Ascending aorta (tissue), 2 donors: ENCODE measurements at regions not wholly inside any gene's neighbourhood (a gene's known extent, or its start where the extent isn't known, plus 50 kb on each side); places are given as distances from the start of the nearest gene placed in this dataset.

Experiments used
- DNase-seq, 2 donors: peaks; one replicate each; pipeline ENCODE4 v3.0.0-alpha.2; 2019; ENCODE audit warnings: low spot score in 2 of 2
- H3K27ac ChIP-seq, 2 donors: fragments of 200-600 bp; sonication (generic); one replicate each; pipeline ENCODE4 v1.5.1; 2016 to 2017; ENCODE audit warnings: mild to moderate bottlenecking in 1 of 2
- H3K27me3 ChIP-seq: fragments of 200-600 bp; sonication (generic); one replicate; pipeline ENCODE4 v1.5.1; 2017
- H3K36me3 ChIP-seq, 2 donors: fragments of 200-600 bp; sonication (generic); one replicate each; pipeline ENCODE4 v1.5.1; 2016
- H3K4me1 ChIP-seq, 2 donors: fragments of 200-600 bp; sonication (generic); one replicate each; pipeline ENCODE4 v1.5.1; 2016 to 2017; ENCODE audit warnings: mild to moderate bottlenecking in 1 of 2
- H3K4me3 ChIP-seq, 2 donors: fragments of 200-600 bp; sonication (generic); one replicate each; pipeline ENCODE4 v1.5.1; 2016 to 2017; ENCODE audit warnings: mild to moderate bottlenecking in 1 of 2
- H3K9me3 ChIP-seq, 2 donors: fragments of 200-600 bp; sonication (generic); one replicate each; pipeline ENCODE4 v1.5.1; 2016
- CTCF ChIP-seq, 3 experiments: fragments of 200-600 bp in 2 of 3; fragments of 450-650 bp in 1 of 3; sonication (generic) in 2 of 3; IDR thresholded peaks; one replicate each; pipeline ENCODE4 v1.5.1; 2016 to 2019; ENCODE audit warnings: antibody characterized with exemption in 3 of 3, mild to moderate bottlenecking in 1 of 3, moderate library complexity in 1 of 3
- intact Hi-C: fragments of 100-400 bp; cut with DNase I; formaldehyde crosslinking; loops from one replicate; pipeline ENCODE4 v1.15.1; 2023

- intact Hi-C loops, result no loop called here
- H3K9me3 ChIP-seq, result no peaks in the 10 kb centered on the region
- no peaks in the 10 kb centered on the region for H3K36me3 ChIP-seq
- no peak for TF ChIP-seq CTCF (IDR thresholded peaks at IDR 0.05)
- H3K27ac ChIP-seq, result no peak overlapping the region
- H3K4me3 ChIP-seq, result no peak overlapping the region
- H3K4me1 ChIP-seq, result no peaks in the 10 kb centered on the region
- DNase-seq, result no peak
- H3K27me3 ChIP-seq, result no peaks in the 10 kb centered on the region
These were observed 111.7 kb upstream of the NR2F2 start for GRCh38 chr15:96218623-96219455.

GRCh38 chr15:96219681-96220080, 110.8 kb upstream of the NR2F2 start:
- no peaks in the 10 kb centered on the region for H3K27me3 ChIP-seq
- no peaks in the 10 kb centered on the region for H3K36me3 ChIP-seq
- no peak overlapping the region for H3K4me3 ChIP-seq
- no peak for TF ChIP-seq CTCF (IDR thresholded peaks at IDR 0.05)
- no peaks in the 10 kb centered on the region for H3K4me1 ChIP-seq
- intact Hi-C loops, result no loop called here
- no peaks in the 10 kb centered on the region for H3K9me3 ChIP-seq
- DNase-seq, result no peak
- no peak overlapping the region for H3K27ac ChIP-seq

GRCh38 chr15:96220657-96221056, 109.8 kb upstream of the NR2F2 start:
- H3K9me3 ChIP-seq, result no peaks in the 10 kb centered on the region

GRCh38 chr15:96222981-96223380, 107.5 kb upstream of the NR2F2 start:
- no peak for DNase-seq
- intact Hi-C loops, result no loop called here
- no peaks in the 10 kb centered on the region for H3K36me3 ChIP-seq
- H3K27ac ChIP-seq, result no peak overlapping the region
- H3K4me3 ChIP-seq, result no peak overlapping the region
- H3K4me1 ChIP-seq, result no peaks in the 10 kb centered on the region
- H3K27me3 ChIP-seq, result no peaks in the 10 kb centered on the region
- H3K9me3 ChIP-seq, result no peaks in the 10 kb centered on the region
- TF ChIP-seq CTCF (IDR thresholded peaks at IDR 0.05), result no peak

More at GRCh38 chr15:96220657-96221056, 109.8 kb upstream of the NR2F2 start:
- intact Hi-C loops, result no loop called here
- Histone ChIP-seq H3K27ac (no peak overlapping the region), H3K27me3 (no peaks in the 10 kb centered on the region), H3K4me3 (no peak overlapping the region), H3K36me3 (no peaks in the 10 kb centered on the region), H3K4me1 (no peaks in the 10 kb centered on the region)
- no peak for TF ChIP-seq CTCF (IDR thresholded peaks at IDR 0.05)
- DNase-seq, result no peak

- Histone ChIP-seq H3K27me3 (no peaks in the 10 kb centered on the region), H3K4me3 (no peak overlapping the region), H3K36me3 (no peaks in the 10 kb centered on the region), H3K4me1 (no peaks in the 10 kb centered on the region), H3K27ac (no peak overlapping the region), H3K9me3 (no peaks in the 10 kb centered on the region)
- DNase-seq, result no peak
- no peak for TF ChIP-seq CTCF (IDR thresholded peaks at IDR 0.05)
- intact Hi-C loops, result no loop called here
These were observed 106.6 kb upstream of the NR2F2 start for GRCh38 chr15:96223939-96224338.
